NCI-H1694 (cell line): ENCODE measurements at regions not wholly inside any gene's neighbourhood (a gene's known extent, or its start where the extent isn't known, plus 50 kb on each side); places are given as distances from the start of the nearest gene placed in this dataset.

Source experiments
- DNase-seq: peaks from one replicate; lab custom pipeline; 2025; lab: John Stamatoyannopoulos, UW

- no peak for DNase-seq
Measured at GRCh38 chr2:12827721-12828120, 111.0 kb downstream of the TRIB2 start.

- no peak for DNase-seq
Measured at GRCh38 chr2:12828980-12829379, 112.2 kb downstream of the TRIB2 start.

GRCh38 chr2:12831016-12831415 lies 114.3 kb downstream of the TRIB2 start:
- no peak for DNase-seq

GRCh38 chr2:12834239-12834638 lies 117.5 kb downstream of the TRIB2 start:
- DNase-seq, result no peak

- no peak for DNase-seq
Measured at GRCh38 chr2:12835733-12836132, 119.0 kb downstream of the TRIB2 start.

- DNase-seq, result no peak
Measured at GRCh38 chr2:12839339-12839738, 122.6 kb downstream of the TRIB2 start.

- DNase-seq, result no peak
Measured at GRCh38 chr2:12841021-12841420, 124.3 kb downstream of the TRIB2 start.

GRCh38 chr2:12842917-12843316 lies 126.2 kb downstream of the TRIB2 start:
- no peak for DNase-seq

- DNase-seq, result no peak
Measured at GRCh38 chr2:12844511-12844910, 127.8 kb downstream of the TRIB2 start.

- DNase-seq, result peak; percentile 13
Measured at GRCh38 chr2:12847694-12848575, 131.2 kb downstream of the TRIB2 start.

- no peak for DNase-seq
Measured at GRCh38 chr2:12852135-12852534, 135.4 kb downstream of the TRIB2 start.

GRCh38 chr2:12854001-12854530 lies 137.3 kb downstream of the TRIB2 start:
- no peak for DNase-seq

- DNase-seq, result no peak
Measured at GRCh38 chr2:12855508-12855907, 138.8 kb downstream of the TRIB2 start.

- DNase-seq, result no peak
Measured at GRCh38 chr2:12856934-12857601, 140.3 kb downstream of the TRIB2 start.

- DNase-seq, result no peak
Measured at GRCh38 chr2:12857891-12858290, 141.2 kb downstream of the TRIB2 start.

GRCh38 chr2:12858786-12859185 lies 142.1 kb downstream of the TRIB2 start:
- no peak for DNase-seq

- no peak for DNase-seq
Measured at GRCh38 chr2:12861344-12861930, 144.7 kb downstream of the TRIB2 start.

- DNase-seq, result no peak
Measured at GRCh38 chr2:12862541-12862940, 145.8 kb downstream of the TRIB2 start.

- DNase-seq, result no peak
Measured at GRCh38 chr2:12863937-12864336, 147.2 kb downstream of the TRIB2 start.

- no peak for DNase-seq
Measured at GRCh38 chr2:12867631-12868287, 151.0 kb downstream of the TRIB2 start.

- no peak for DNase-seq
Measured at GRCh38 chr2:12870692-12871091, 154.0 kb downstream of the TRIB2 start.

GRCh38 chr2:12871694-12872315 lies 155.1 kb downstream of the TRIB2 start:
- DNase-seq, result no peak
